Osteoblast (primary cell): ENCODE measurements at regions not wholly inside any gene's neighbourhood (a gene's known extent, or its start where the extent isn't known, plus 50 kb on each side); places are given as distances from the start of the nearest gene placed in this dataset.

Experiments used
- DNase-seq: peaks from one replicate; pipeline ENCODE4 v3.0.0; 2011; ENCODE audit warnings: low spot score, mixed read lengths; ENCODE audit not compliant: insufficient read length; ENCODE audit errors: missing footprints
- H2AFZ ChIP-seq: 2 replicates; pipeline ENCODE4 v1.6.0; 2011; ENCODE audit warnings: mild to moderate bottlenecking, low read length
- H3K27ac ChIP-seq: 2 replicates; pipeline ENCODE4 v1.5.1; 2011; ENCODE audit warnings: mild to moderate bottlenecking, low read depth, low read length, moderate library complexity
- H3K27me3 ChIP-seq: 2 replicates; pipeline ENCODE4 v1.6.0; 2012; ENCODE audit warnings: mild to moderate bottlenecking, control low read depth, inconsistent platforms, low read length, moderate library complexity; ENCODE audit not compliant: insufficient read depth
- H3K36me3 ChIP-seq: 2 replicates; pipeline ENCODE4 v1.5.1; 2011; ENCODE audit warnings: mild to moderate bottlenecking, low read length, control low read depth, moderate library complexity; ENCODE audit not compliant: insufficient read depth
- H3K4me1 ChIP-seq: 2 replicates; pipeline ENCODE4 v1.5.1; 2011; ENCODE audit warnings: mild to moderate bottlenecking, low read length, control low read depth, moderate library complexity; ENCODE audit not compliant: insufficient read depth
- H3K4me2 ChIP-seq: 2 replicates; pipeline ENCODE4 v1.6.0; 2011; ENCODE audit warnings: mild to moderate bottlenecking, low read length; ENCODE audit not compliant: insufficient read depth
- H3K4me3 ChIP-seq: fragments of 200-600 bp; sonication (generic); 3 replicates; pipeline ENCODE4 v1.5.1; 2012; ENCODE audit warnings: mild to moderate bottlenecking, low read length, inconsistent platforms; ENCODE audit not compliant: insufficient read depth
- H3K79me2 ChIP-seq: 2 replicates; pipeline ENCODE4 v1.6.0; 2012; ENCODE audit warnings: mild to moderate bottlenecking, low read length, control low read depth, inconsistent platforms; ENCODE audit not compliant: insufficient read depth
- H3K9me3 ChIP-seq: 2 replicates; pipeline ENCODE4 v1.5.1; 2011; ENCODE audit warnings: low read depth, low read length, control low read depth
- H4K20me1 ChIP-seq: 2 replicates; pipeline ENCODE4 v1.6.0; 2012; ENCODE audit warnings: mild to moderate bottlenecking, low read length, control low read depth; ENCODE audit not compliant: insufficient read depth
- CTCF ChIP-seq: IDR thresholded peaks from 2 replicates; pipeline ENCODE4 v1.5.1; 2011; ENCODE audit warnings: mild to moderate bottlenecking, low read depth, low read length, moderate library complexity; ENCODE audit errors: extremely low read depth

- no peak overlapping the region for H3K27ac ChIP-seq
These were observed 647.3 kb upstream of the GRAMD2B start for GRCh38 chr5:125775896-125776295.

GRCh38 chr5:125776656-125777139 is 646.5 kb upstream of the GRAMD2B start:
- TF ChIP-seq CTCF: no peak
- no peak for DNase-seq

More at GRCh38 chr5:125775896-125776295, 647.3 kb upstream of the GRAMD2B start:
- no peaks in the 10 kb centered on the region for H4K20me1 ChIP-seq
- no peaks in the 10 kb centered on the region for H3K27me3 ChIP-seq
- no peak for TF ChIP-seq CTCF
- H3K4me2 ChIP-seq: no peak overlapping the region
- no peak overlapping the region for H2AFZ ChIP-seq
- no peaks in the 10 kb centered on the region for H3K9me3 ChIP-seq
- no peaks in the 10 kb centered on the region for H3K4me1 ChIP-seq
- H3K79me2 ChIP-seq: no peaks in the 10 kb centered on the region
- DNase-seq: no peak
- no peaks in the 10 kb centered on the region for H3K36me3 ChIP-seq
- H3K4me3 ChIP-seq: no peak overlapping the region

GRCh38 chr5:125778791-125779190 is 644.4 kb upstream of the GRAMD2B start:
- H3K27me3 ChIP-seq: no peaks in the 10 kb centered on the region
- H2AFZ ChIP-seq: no peak overlapping the region
- no peak overlapping the region for H3K4me3 ChIP-seq
- no peaks in the 10 kb centered on the region for H3K9me3 ChIP-seq
- H3K36me3 ChIP-seq: no peaks in the 10 kb centered on the region
- H4K20me1 ChIP-seq: no peaks in the 10 kb centered on the region
- H3K27ac ChIP-seq: no peak overlapping the region
- TF ChIP-seq CTCF: no peak
- H3K4me2 ChIP-seq: no peak overlapping the region
- H3K79me2 ChIP-seq: no peaks in the 10 kb centered on the region
- no peaks in the 10 kb centered on the region for H3K4me1 ChIP-seq
- no peak for DNase-seq

More at GRCh38 chr5:125776656-125777139, 646.5 kb upstream of the GRAMD2B start:
- H4K20me1 ChIP-seq: no peaks in the 10 kb centered on the region
- H3K9me3 ChIP-seq: no peaks in the 10 kb centered on the region
- H3K4me3 ChIP-seq: no peak overlapping the region
- H2AFZ ChIP-seq: no peak overlapping the region
- no peaks in the 10 kb centered on the region for H3K79me2 ChIP-seq
- no peak overlapping the region for H3K27ac ChIP-seq
- no peaks in the 10 kb centered on the region for H3K4me1 ChIP-seq
- H3K36me3 ChIP-seq: no peaks in the 10 kb centered on the region
- H3K27me3 ChIP-seq: no peaks in the 10 kb centered on the region
- H3K4me2 ChIP-seq: no peak overlapping the region

GRCh38 chr5:125785407-125785806 is 637.8 kb upstream of the GRAMD2B start:
- Histone ChIP-seq H3K4me3 (no peak overlapping the region), H3K4me2 (no peak overlapping the region), H3K4me1 (no peaks in the 10 kb centered on the region), H3K9me3 (no peaks in the 10 kb centered on the region), H3K27ac (no peak overlapping the region), H2AFZ (no peak overlapping the region), H3K36me3 (no peaks in the 10 kb centered on the region), H3K79me2 (no peaks in the 10 kb centered on the region), H3K27me3 (no peaks in the 10 kb centered on the region), H4K20me1 (no peaks in the 10 kb centered on the region)
- TF ChIP-seq CTCF: no peak
- DNase-seq: no peak
